ENCODE measurements at regions not wholly inside any gene's neighbourhood (a gene's known extent, or its start where the extent isn't known, plus 50 kb on each side); places are given as distances from the start of the nearest gene placed in this dataset.

DNA sequence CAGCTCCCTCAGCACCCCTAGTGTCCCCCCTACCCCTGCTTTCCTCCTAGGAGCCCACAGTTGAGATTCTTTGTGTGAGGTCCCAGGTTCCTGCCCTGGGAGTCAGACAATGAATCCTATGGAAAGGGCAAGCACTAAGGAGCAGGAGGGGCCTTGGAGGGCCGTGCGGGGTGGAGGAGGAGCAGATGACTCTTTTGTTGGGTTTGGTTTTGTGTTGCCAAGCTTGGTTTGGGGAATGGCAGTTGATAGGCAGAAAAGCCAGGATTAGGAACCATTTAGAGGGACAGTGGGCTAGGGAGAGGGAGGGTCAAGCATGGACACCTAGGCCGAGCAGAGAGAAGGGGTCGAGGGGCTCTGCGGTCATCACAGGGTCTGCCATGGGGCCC lies 61.6 kb upstream of the SPTLC1 start:
- H3K27me3 ChIP-seq (ENCODE audit: control insufficient read depth in 2 of 2, insufficient read depth in 2 of 2, low read length in 2 of 2) = no peaks in the 10 kb centered on the region
- no peak overlapping the region for H3K9ac ChIP-seq (ENCODE audit: low read depth in 1 of 2, low read length in 2 of 2)
- H3K36me3 ChIP-seq (ENCODE audit: control insufficient read depth in 2 of 2, insufficient read depth in 2 of 2, low read length in 2 of 2) = no peaks in the 10 kb centered on the region
- H3K4me3 ChIP-seq (ENCODE audit: low read length in 2 of 2) = no peak overlapping the region
- peaks cover 0 to 3% of the 10 kb centered on the region in 2 donors for H3K9me3 ChIP-seq (ENCODE audit: control insufficient read depth in 2 of 2, low read length in 2 of 2)
- no peak overlapping the region for H3K27ac ChIP-seq (ENCODE audit: low read depth in 2 of 2, low read length in 2 of 2)
- H3K4me1 ChIP-seq (ENCODE audit: control insufficient read depth in 2 of 2, insufficient read depth in 2 of 2, low read length in 2 of 2) = no peaks in the 10 kb centered on the region

DNA sequence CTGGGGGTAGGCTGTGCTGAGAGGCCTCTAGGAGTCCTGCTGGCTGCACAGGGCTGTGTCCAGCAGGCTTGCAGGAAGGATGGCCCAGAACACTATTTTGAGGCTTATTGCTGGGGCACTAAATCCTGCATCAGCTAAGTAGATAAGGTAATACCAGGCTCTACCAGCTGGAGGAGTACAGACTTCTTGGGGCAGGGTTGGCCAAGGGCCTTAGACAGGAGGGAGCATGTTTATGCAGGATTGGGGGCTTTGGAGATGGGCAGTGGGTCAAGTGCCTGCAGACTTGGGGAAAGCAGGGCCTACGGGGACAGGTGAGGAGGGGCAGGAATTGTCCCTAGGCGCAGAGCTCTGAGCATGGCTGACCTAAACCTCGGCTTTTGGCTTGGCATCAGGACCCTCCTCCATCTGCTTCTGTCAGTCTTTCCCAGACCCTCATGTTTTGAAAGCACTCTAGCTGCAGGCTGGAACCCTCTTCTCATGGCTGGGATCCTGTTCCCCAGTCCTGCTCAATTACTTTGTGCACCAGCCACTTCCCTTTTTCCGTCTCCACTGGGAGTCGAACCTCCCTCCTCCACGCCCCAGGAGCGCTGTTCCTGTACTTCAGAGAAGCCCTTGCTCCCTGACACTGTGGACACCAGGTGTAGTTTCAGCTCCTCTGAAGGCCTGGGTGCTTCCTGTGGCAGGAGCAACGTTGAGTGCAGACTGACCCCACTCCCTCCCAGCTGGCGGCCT lies 61.0 kb upstream of the SPTLC1 start:
- Histone ChIP-seq H3K27me3 (ENCODE audit: control insufficient read depth in 2 of 2, insufficient read depth in 2 of 2, low read length in 2 of 2) (no peaks in the 10 kb centered on the region), H3K36me3 (ENCODE audit: control insufficient read depth in 2 of 2, insufficient read depth in 2 of 2, low read length in 2 of 2) (no peaks in the 10 kb centered on the region), H3K4me3 (ENCODE audit: low read length in 2 of 2) (no peak overlapping the region), H3K9ac (ENCODE audit: low read depth in 1 of 2, low read length in 2 of 2) (no peak overlapping the region), H3K27ac (ENCODE audit: low read depth in 2 of 2, low read length in 2 of 2) (no peak overlapping the region), H3K9me3 (ENCODE audit: control insufficient read depth in 2 of 2, low read length in 2 of 2) (peaks cover 0 to 3% of the 10 kb centered on the region in 2 donors), H3K4me1 (ENCODE audit: control insufficient read depth in 2 of 2, insufficient read depth in 2 of 2, low read length in 2 of 2) (no peaks in the 10 kb centered on the region)

DNA sequence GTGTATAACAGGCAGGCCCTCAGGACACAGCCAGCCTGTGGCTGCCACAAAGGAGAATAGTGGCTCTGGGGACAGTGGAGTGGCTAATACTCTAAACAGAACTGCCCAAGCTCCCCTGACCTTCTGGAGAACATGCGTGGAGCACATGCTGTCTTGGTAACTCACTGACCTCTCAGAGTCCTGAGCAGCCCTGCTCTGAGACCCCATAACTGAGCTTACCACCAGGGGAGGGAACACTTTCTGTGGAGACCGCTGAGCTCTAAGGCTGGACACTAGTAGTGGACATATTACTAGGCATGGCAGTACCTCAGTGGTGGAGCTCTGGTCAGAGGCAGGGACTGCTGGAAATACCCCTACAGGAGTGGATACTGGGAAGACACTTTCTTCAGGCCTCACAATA lies 60.2 kb upstream of the SPTLC1 start:
- Histone ChIP-seq H3K9me3 (ENCODE audit: control insufficient read depth in 2 of 2, low read length in 2 of 2) (peaks cover 0 to 3% of the 10 kb centered on the region in 2 donors), H3K27ac (ENCODE audit: low read depth in 2 of 2, low read length in 2 of 2) (no peak overlapping the region), H3K27me3 (ENCODE audit: control insufficient read depth in 2 of 2, insufficient read depth in 2 of 2, low read length in 2 of 2) (no peaks in the 10 kb centered on the region), H3K4me3 (ENCODE audit: low read length in 2 of 2) (no peak overlapping the region), H3K36me3 (ENCODE audit: control insufficient read depth in 2 of 2, insufficient read depth in 2 of 2, low read length in 2 of 2) (no peaks in the 10 kb centered on the region), H3K4me1 (ENCODE audit: control insufficient read depth in 2 of 2, insufficient read depth in 2 of 2, low read length in 2 of 2) (no peaks in the 10 kb centered on the region), H3K9ac (ENCODE audit: low read depth in 1 of 2, low read length in 2 of 2) (no peak overlapping the region)

DNA sequence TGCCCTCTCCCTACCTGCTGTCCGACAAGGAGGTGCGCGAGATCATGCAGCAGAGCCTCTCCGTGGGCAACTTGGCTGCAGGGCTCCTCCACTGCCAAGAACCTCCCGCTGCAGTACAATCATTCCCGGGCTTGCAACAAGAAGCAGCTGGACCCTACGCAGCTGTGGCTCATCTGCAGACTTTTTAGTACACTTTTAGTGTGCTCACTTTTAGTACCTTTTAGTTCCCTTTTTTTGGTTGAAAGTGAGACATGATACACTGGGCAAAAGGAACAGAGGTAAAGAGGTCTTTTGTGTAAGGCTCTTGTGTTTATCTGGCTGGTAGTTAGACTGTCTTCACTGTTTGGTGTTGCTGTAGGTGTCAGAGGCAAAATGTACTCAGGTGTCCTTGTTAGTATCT lies 58.1 kb upstream of the SPTLC1 start:
- Histone ChIP-seq H3K36me3 (ENCODE audit: control insufficient read depth in 2 of 2, insufficient read depth in 2 of 2, low read length in 2 of 2) (no peaks in the 10 kb centered on the region), H3K27me3 (ENCODE audit: control insufficient read depth in 2 of 2, insufficient read depth in 2 of 2, low read length in 2 of 2) (no peaks in the 10 kb centered on the region), H3K27ac (ENCODE audit: low read depth in 2 of 2, low read length in 2 of 2) (no peak overlapping the region), H3K9me3 (ENCODE audit: control insufficient read depth in 2 of 2, low read length in 2 of 2) (peaks cover 0 to 3% of the 10 kb centered on the region in 2 donors), H3K9ac (ENCODE audit: low read depth in 1 of 2, low read length in 2 of 2) (no peak overlapping the region), H3K4me1 (ENCODE audit: control insufficient read depth in 2 of 2, insufficient read depth in 2 of 2, low read length in 2 of 2) (no peaks in the 10 kb centered on the region), H3K4me3 (ENCODE audit: low read length in 2 of 2) (no peak overlapping the region)

GRCh38 chr9:92171822-92172221 lies 56.6 kb upstream of the SPTLC1 start:
- Histone ChIP-seq H3K4me1 (ENCODE audit: control insufficient read depth in 2 of 2, insufficient read depth in 2 of 2, low read length in 2 of 2) (no peaks in the 10 kb centered on the region), H3K4me3 (ENCODE audit: low read length in 2 of 2) (no peak overlapping the region), H3K36me3 (ENCODE audit: control insufficient read depth in 2 of 2, insufficient read depth in 2 of 2, low read length in 2 of 2) (no peaks in the 10 kb centered on the region), H3K27me3 (ENCODE audit: control insufficient read depth in 2 of 2, insufficient read depth in 2 of 2, low read length in 2 of 2) (no peaks in the 10 kb centered on the region), H3K9me3 (ENCODE audit: control insufficient read depth in 2 of 2, low read length in 2 of 2) (peaks cover 0 to 3% of the 10 kb centered on the region in 2 donors), H3K27ac (ENCODE audit: low read depth in 2 of 2, low read length in 2 of 2) (no peak overlapping the region), H3K9ac (ENCODE audit: low read depth in 1 of 2, low read length in 2 of 2) (no peak overlapping the region)

DNA sequence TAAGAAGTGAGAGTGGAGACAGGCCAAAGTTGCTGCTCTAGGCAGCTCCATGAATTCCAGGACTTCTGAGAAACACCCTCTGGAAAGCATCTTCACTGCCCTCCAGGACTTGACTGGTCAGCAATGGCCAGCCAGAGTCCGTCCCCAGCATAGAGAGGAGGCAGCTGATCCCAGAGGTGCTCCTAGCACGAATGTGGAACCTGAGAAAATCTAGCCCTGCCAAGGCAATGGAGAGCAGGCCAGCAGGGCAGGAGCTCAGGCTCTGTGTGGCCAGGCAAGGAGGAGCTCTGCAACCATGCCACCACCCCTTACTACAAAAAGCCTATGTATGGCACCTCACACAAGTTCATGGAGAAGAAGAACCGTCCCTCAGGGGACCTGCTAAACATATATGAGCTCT lies 56.1 kb upstream of the SPTLC1 start:
- Histone ChIP-seq H3K4me3 (ENCODE audit: low read length in 2 of 2) (no peak overlapping the region), H3K9me3 (ENCODE audit: control insufficient read depth in 2 of 2, low read length in 2 of 2) (peaks cover 0 to 3% of the 10 kb centered on the region in 2 donors), H3K27ac (ENCODE audit: low read depth in 2 of 2, low read length in 2 of 2) (no peak overlapping the region), H3K4me1 (ENCODE audit: control insufficient read depth in 2 of 2, insufficient read depth in 2 of 2, low read length in 2 of 2) (no peaks in the 10 kb centered on the region), H3K36me3 (ENCODE audit: control insufficient read depth in 2 of 2, insufficient read depth in 2 of 2, low read length in 2 of 2) (no peaks in the 10 kb centered on the region), H3K9ac (ENCODE audit: low read depth in 1 of 2, low read length in 2 of 2) (no peak overlapping the region), H3K27me3 (ENCODE audit: control insufficient read depth in 2 of 2, insufficient read depth in 2 of 2, low read length in 2 of 2) (no peaks in the 10 kb centered on the region)

DNA sequence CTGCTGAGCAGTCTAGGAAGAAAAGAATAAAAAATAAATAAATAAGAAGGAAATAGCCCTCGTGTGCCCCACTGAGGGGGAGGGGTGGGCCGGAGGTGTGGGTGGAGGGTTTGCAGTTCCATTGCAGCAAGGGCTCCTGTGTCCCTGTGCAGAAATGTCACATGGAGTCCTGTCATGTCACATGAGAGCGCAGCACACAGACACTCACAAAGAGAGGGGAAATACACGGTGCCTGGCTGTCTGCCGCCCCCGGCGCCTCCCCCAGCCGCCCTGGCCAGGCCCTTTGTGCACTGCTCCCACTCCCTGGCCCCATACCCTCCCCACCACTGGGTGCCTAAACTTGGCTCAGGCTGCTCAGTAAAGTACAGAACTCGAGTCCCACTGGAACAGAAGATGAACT lies 55.6 kb upstream of the SPTLC1 start:
- Histone ChIP-seq H3K27ac (ENCODE audit: low read depth in 2 of 2, low read length in 2 of 2) (no peak overlapping the region), H3K36me3 (ENCODE audit: control insufficient read depth in 2 of 2, insufficient read depth in 2 of 2, low read length in 2 of 2) (no peaks in the 10 kb centered on the region)

GRCh38 chr9:92165484-92165883 lies 50.3 kb upstream of the SPTLC1 start:
- Histone ChIP-seq H3K4me1 (ENCODE audit: control insufficient read depth in 2 of 2, insufficient read depth in 2 of 2, low read length in 2 of 2) (no peaks in the 10 kb centered on the region), H3K9me3 (ENCODE audit: control insufficient read depth in 2 of 2, low read length in 2 of 2) (peaks cover 0 to 2% of the 10 kb centered on the region in 2 donors), H3K27me3 (ENCODE audit: control insufficient read depth in 2 of 2, insufficient read depth in 2 of 2, low read length in 2 of 2) (no peaks in the 10 kb centered on the region), H3K27ac (ENCODE audit: low read depth in 2 of 2, low read length in 2 of 2) (no peak overlapping the region), H3K36me3 (ENCODE audit: control insufficient read depth in 2 of 2, insufficient read depth in 2 of 2, low read length in 2 of 2) (no peaks in the 10 kb centered on the region), H3K9ac (ENCODE audit: low read depth in 1 of 2, low read length in 2 of 2) (no peak overlapping the region), H3K4me3 (ENCODE audit: low read length in 2 of 2) (no peak overlapping the region)

More for the DNA sequence above, 55.6 kb upstream of the SPTLC1 start:
- Histone ChIP-seq H3K4me1 (ENCODE audit: control insufficient read depth in 2 of 2, insufficient read depth in 2 of 2, low read length in 2 of 2) (no peaks in the 10 kb centered on the region), H3K9ac (ENCODE audit: low read depth in 1 of 2, low read length in 2 of 2) (no peak overlapping the region), H3K27me3 (ENCODE audit: control insufficient read depth in 2 of 2, insufficient read depth in 2 of 2, low read length in 2 of 2) (no peaks in the 10 kb centered on the region), H3K9me3 (ENCODE audit: control insufficient read depth in 2 of 2, low read length in 2 of 2) (peaks cover 0 to 3% of the 10 kb centered on the region in 2 donors), H3K4me3 (ENCODE audit: low read length in 2 of 2) (no peak overlapping the region)
